ENCODE measurements at regions not wholly inside any gene's neighbourhood (a gene's known extent, or its start where the extent isn't known, plus 50 kb on each side); places are given as distances from the start of the nearest gene placed in this dataset.

DNA sequence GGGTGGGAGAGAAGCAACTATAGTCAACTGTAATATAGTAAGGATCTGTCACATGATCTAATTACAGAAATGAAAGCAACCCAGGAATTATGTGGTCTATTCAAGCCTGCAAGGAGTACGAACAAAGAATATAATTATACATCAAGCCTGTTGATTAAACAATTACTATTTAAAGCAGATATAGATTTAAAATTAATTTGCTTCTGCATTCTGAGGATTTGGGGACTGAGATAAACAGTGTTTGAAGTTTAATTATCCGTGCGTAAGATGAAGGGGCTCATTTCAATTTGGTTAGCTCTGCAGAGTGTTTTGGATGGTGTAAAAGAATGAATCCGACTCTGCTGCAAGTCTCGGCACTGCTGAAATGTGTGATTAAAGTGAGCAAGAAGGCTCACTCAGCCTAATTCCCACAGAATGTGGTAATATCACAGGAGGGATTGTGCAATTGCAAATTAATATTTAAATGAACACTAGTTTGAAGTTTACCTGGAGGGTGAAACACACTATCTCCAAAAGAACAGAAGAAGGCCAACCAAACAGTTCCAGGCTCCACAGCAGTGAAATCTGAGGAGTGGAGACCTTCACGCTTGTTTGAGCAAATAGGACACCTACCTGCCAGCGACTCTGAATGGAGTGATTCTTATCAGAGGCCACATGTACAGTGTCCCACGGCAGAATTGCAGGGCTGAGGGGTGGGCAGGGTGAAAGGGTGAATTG, 420.6 kb upstream of the SLC30A5 start:
- H3K9me3 ChIP-seq (ENCODE audit: control insufficient read depth in 2 of 3, low read length in 3 of 3): no peaks in the 10 kb centered on the region
- H3K4me1 Mint-ChIP-seq: peaks cover 0 to 13% (median 3%) of the 10 kb centered on the region in 7 donors
- no peaks in the 10 kb centered on the region for H3K4me1 ChIP-seq (ENCODE audit: control insufficient read depth in 2 of 2, insufficient read depth in 2 of 2, low read length in 2 of 2)
- ATAC-seq (no peak), DNase-seq (no peak)
- no peak overlapping the region for H3K27ac Mint-ChIP-seq
- ChIA-PET POLR2A (no interaction called here), CTCF (no interaction called here)
- H3K27ac ChIP-seq (ENCODE audit: low read depth, low read length): no peak overlapping the region
- no peaks in the 10 kb centered on the region for H3K36me3 Mint-ChIP-seq
- H3K27me3 Mint-ChIP-seq: peaks cover 0 to 4% (median 0%) of the 10 kb centered on the region in 5 donors
- no peak overlapping the region for H3K4me3 ChIP-seq (ENCODE audit: low read length)
- no peak overlapping the region for H3K4me3 Mint-ChIP-seq
- H3K27me3 ChIP-seq (ENCODE audit: control insufficient read depth in 2 of 2, insufficient read depth in 2 of 2, low read length in 2 of 2): no peaks in the 10 kb centered on the region
- intact Hi-C loops (cut with micrococcal nuclease): no loop called here
- H3K36me3 ChIP-seq (ENCODE audit: control insufficient read depth in 2 of 3, insufficient read depth in 3 of 3, low read length in 3 of 3): no peaks in the 10 kb centered on the region
- H3K9me3 Mint-ChIP-seq: no peaks in the 10 kb centered on the region

DNA sequence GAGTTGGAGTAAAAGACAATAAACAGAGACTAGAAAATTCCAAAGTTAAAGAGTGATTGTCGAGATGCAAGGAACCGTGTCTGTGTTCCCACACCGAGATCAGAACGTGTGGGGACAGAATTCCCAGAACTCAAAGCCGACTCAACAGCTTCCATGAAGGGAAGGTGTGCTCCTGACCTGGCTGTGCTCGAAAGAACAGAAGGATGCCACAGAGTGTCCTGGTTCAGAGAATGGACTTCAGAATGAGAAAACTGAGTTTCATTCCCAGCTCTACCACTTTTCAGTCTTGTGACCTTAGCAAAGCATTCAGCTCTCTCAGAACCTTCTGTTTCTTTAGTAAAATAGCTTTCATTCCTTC, 420.0 kb upstream of the SLC30A5 start:
- Mint-ChIP-seq H3K9me3 (no peaks in the 10 kb centered on the region), H3K4me1 (peaks cover 0 to 7% (median 1%) of the 10 kb centered on the region in 7 donors), H3K4me3 (no peak overlapping the region), H3K36me3 (no peaks in the 10 kb centered on the region), H3K27ac (no peak overlapping the region), H3K27me3 (peaks cover 0 to 4% (median 0%) of the 10 kb centered on the region in 5 donors)
- Histone ChIP-seq H3K27me3 (ENCODE audit: control insufficient read depth in 2 of 2, insufficient read depth in 2 of 2, low read length in 2 of 2) (no peaks in the 10 kb centered on the region), H3K36me3 (ENCODE audit: control insufficient read depth in 2 of 3, insufficient read depth in 3 of 3, low read length in 3 of 3) (no peaks in the 10 kb centered on the region), H3K27ac (ENCODE audit: low read depth, low read length) (no peak overlapping the region), H3K4me1 (ENCODE audit: control insufficient read depth in 2 of 2, insufficient read depth in 2 of 2, low read length in 2 of 2) (no peaks in the 10 kb centered on the region), H3K9me3 (ENCODE audit: control insufficient read depth in 2 of 3, low read length in 3 of 3) (no peaks in the 10 kb centered on the region), H3K4me3 (ENCODE audit: low read length) (no peak overlapping the region)
- ATAC-seq (no peak), DNase-seq (no peak)
- CTCF ChIA-PET: interaction anchor here (1.1 kb wide), 1 partner anchor 387 kb away, joined by 3 read pairs; no protein-coding TSS in a partner anchor
- POLR2A ChIA-PET: no interaction called here
- intact Hi-C loops (cut with micrococcal nuclease): no loop called here

DNA sequence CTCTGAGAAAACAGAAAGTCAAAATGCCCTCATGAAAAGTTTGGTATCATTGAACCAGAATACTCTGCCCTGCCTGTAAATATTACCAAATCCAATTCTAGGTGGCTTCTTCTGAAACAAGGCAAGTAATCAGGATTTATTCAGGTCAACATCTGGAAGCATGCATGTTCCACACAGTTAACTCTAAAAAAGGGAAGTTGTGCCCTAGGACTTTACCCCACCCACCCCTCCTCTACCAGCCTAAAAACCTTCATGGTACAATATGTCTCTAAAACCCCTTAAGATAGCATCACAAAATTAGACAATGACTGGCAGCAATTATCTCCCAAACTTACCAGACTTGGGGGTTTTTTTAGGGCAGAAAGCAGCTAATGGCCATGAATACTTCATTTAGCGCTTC, 414.8 kb upstream of the SLC30A5 start:
- ChIA-PET CTCF (no interaction called here), POLR2A (no interaction called here)
- Histone ChIP-seq H3K27ac (ENCODE audit: low read depth, low read length) (no peak overlapping the region), H3K27me3 (ENCODE audit: control insufficient read depth in 2 of 2, insufficient read depth in 2 of 2, low read length in 2 of 2) (no peaks in the 10 kb centered on the region), H3K4me1 (ENCODE audit: control insufficient read depth in 2 of 2, insufficient read depth in 2 of 2, low read length in 2 of 2) (no peaks in the 10 kb centered on the region), H3K9me3 (ENCODE audit: control insufficient read depth in 2 of 3, low read length in 3 of 3) (no peaks in the 10 kb centered on the region), H3K36me3 (ENCODE audit: control insufficient read depth in 2 of 3, insufficient read depth in 3 of 3, low read length in 3 of 3) (no peaks in the 10 kb centered on the region), H3K4me3 (ENCODE audit: low read length) (no peak overlapping the region)
- H3K4me3 Mint-ChIP-seq: no peak overlapping the region
- H3K27me3 Mint-ChIP-seq: peaks cover 0 to 17% (median 9%) of the 10 kb centered on the region in 5 donors
- ATAC-seq (no peak), DNase-seq (no peak)
- no peak overlapping the region for H3K27ac Mint-ChIP-seq
- intact Hi-C loops (cut with micrococcal nuclease): no loop called here
- H3K9me3 Mint-ChIP-seq: no peaks in the 10 kb centered on the region
- no peaks in the 10 kb centered on the region for H3K36me3 Mint-ChIP-seq
- H3K4me1 Mint-ChIP-seq: no peaks in the 10 kb centered on the region

DNA sequence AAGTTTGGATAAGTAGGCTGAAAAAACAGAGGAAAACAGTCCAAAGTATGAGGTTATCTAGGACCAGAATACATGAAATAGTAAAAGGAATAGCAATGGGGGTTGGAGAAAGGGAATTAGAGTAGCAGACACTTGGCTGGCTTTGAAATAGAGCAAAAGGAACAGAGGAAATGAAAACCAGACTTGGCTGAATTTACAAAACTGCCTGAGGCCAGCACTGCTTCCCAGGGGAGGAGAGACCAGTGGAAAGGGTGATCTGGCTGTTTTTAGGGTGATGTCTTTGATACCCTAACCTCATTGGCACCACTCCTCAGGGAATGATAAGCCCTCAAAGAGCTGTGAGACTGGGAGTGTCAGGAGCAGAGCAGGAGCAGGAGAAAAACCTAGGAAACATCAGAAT, 413.4 kb upstream of the SLC30A5 start:
- Histone ChIP-seq H3K4me1 (ENCODE audit: control insufficient read depth in 2 of 2, insufficient read depth in 2 of 2, low read length in 2 of 2) (no peaks in the 10 kb centered on the region), H3K27ac (ENCODE audit: low read depth, low read length) (no peak overlapping the region), H3K4me3 (ENCODE audit: low read length) (no peak overlapping the region), H3K36me3 (ENCODE audit: control insufficient read depth in 2 of 3, insufficient read depth in 3 of 3, low read length in 3 of 3) (no peaks in the 10 kb centered on the region), H3K27me3 (ENCODE audit: control insufficient read depth in 2 of 2, insufficient read depth in 2 of 2, low read length in 2 of 2) (no peaks in the 10 kb centered on the region), H3K9me3 (ENCODE audit: control insufficient read depth in 2 of 3, low read length in 3 of 3) (no peaks in the 10 kb centered on the region)
- intact Hi-C loops (cut with micrococcal nuclease): no loop called here
- Mint-ChIP-seq H3K4me3 (no peak overlapping the region), H3K4me1 (no peaks in the 10 kb centered on the region), H3K36me3 (no peaks in the 10 kb centered on the region), H3K9me3 (no peaks in the 10 kb centered on the region), H3K27ac (no peak overlapping the region), H3K27me3 (peaks cover 7 to 27% (median 14%) of the 10 kb centered on the region in 5 donors)
- ATAC-seq (no peak), DNase-seq (no peak)
- POLR2A ChIA-PET: no interaction called here
- CTCF ChIA-PET: no interaction called here

DNA sequence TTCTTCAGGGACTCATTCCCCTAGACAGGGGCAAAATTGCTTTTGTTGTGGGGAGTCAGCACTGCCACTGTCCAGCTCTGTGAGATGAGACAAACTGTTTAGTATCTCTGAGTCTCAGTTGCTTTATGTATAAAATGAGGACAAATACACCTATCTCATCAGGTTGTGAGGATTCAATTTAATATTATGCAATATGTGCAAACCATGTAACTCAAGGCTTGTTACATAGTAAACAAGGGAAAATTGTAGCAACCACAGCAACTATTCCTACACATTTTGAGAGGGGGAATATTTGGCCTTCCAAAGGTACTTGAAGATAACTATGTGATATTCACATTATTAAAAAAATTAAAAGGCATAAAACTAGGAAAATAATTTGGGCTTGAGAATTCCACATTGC, 411.9 kb upstream of the SLC30A5 start:
- H3K27me3 Mint-ChIP-seq: peaks cover 7 to 27% (median 15%) of the 10 kb centered on the region in 5 donors
- Histone ChIP-seq H3K27me3 (ENCODE audit: control insufficient read depth in 2 of 2, insufficient read depth in 2 of 2, low read length in 2 of 2) (no peaks in the 10 kb centered on the region), H3K27ac (ENCODE audit: low read depth, low read length) (no peak overlapping the region), H3K9me3 (ENCODE audit: control insufficient read depth in 2 of 3, low read length in 3 of 3) (no peaks in the 10 kb centered on the region), H3K4me3 (ENCODE audit: low read length) (no peak overlapping the region), H3K4me1 (ENCODE audit: control insufficient read depth in 2 of 2, insufficient read depth in 2 of 2, low read length in 2 of 2) (no peaks in the 10 kb centered on the region), H3K36me3 (ENCODE audit: control insufficient read depth in 2 of 3, insufficient read depth in 3 of 3, low read length in 3 of 3) (no peaks in the 10 kb centered on the region)
- H3K27ac Mint-ChIP-seq: no peak overlapping the region
- H3K4me3 Mint-ChIP-seq: no peak overlapping the region
- intact Hi-C loops (cut with micrococcal nuclease): no loop called here
- POLR2A ChIA-PET: no interaction called here
- no peak for ATAC-seq
- H3K4me1 Mint-ChIP-seq: no peaks in the 10 kb centered on the region
- CTCF ChIA-PET: no interaction called here
- H3K36me3 Mint-ChIP-seq: no peaks in the 10 kb centered on the region
- no peaks in the 10 kb centered on the region for H3K9me3 Mint-ChIP-seq
- DNase-seq: no peak

DNA sequence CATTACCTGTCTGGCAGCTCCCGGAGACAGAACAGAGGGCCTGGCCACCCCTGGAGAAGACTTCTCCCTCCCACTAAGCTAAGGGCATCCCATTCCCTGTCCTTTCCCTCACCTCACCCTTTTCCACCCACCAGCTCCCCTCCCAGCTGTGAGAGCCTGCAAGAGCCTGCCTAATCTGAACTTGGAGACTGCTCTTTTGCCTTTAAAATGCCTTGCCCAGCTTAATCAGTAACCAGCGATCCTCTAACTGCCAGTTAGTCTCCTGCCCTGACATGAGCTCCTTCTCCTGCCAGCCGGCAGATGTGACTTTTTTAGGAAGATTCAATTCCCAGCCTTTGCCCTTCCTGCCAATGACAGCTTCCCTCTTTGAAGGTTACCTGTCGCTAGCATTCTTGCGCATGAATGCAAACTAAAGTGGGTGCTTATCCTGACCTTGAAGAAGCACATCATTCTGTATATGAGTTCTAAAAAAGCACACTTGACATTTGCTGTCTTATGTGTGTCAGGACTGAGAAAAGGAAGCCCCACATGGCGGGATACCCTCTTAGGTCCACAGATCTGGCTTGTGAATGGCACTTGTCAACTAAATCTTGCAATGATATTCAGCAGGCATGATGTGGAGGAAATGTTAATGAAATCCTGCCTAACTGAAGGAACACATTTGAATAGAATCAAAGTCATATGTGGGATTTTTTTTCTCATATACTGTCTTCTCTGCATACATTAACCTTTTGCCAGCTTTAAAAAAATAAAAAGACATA, 411.2 kb upstream of the SLC30A5 start:
- Histone ChIP-seq H3K4me3 (ENCODE audit: low read length) (no peak overlapping the region), H3K27ac (ENCODE audit: low read depth, low read length) (no peak overlapping the region), H3K4me1 (ENCODE audit: control insufficient read depth in 2 of 2, insufficient read depth in 2 of 2, low read length in 2 of 2) (no peaks in the 10 kb centered on the region), H3K9me3 (ENCODE audit: control insufficient read depth in 2 of 3, low read length in 3 of 3) (no peaks in the 10 kb centered on the region), H3K27me3 (ENCODE audit: control insufficient read depth in 2 of 2, insufficient read depth in 2 of 2, low read length in 2 of 2) (no peaks in the 10 kb centered on the region), H3K36me3 (ENCODE audit: control insufficient read depth in 2 of 3, insufficient read depth in 3 of 3, low read length in 3 of 3) (no peaks in the 10 kb centered on the region)
- Mint-ChIP-seq H3K4me1 (no peaks in the 10 kb centered on the region), H3K27me3 (peaks cover 7 to 27% (median 17%) of the 10 kb centered on the region in 5 donors), H3K27ac (no peak overlapping the region), H3K36me3 (no peaks in the 10 kb centered on the region), H3K9me3 (no peaks in the 10 kb centered on the region), H3K4me3 (no peak overlapping the region)
- intact Hi-C loops (cut with micrococcal nuclease): no loop called here
- DNase-seq (no peak), ATAC-seq (no peak)
- ChIA-PET POLR2A (no interaction called here), CTCF (no interaction called here)

DNA sequence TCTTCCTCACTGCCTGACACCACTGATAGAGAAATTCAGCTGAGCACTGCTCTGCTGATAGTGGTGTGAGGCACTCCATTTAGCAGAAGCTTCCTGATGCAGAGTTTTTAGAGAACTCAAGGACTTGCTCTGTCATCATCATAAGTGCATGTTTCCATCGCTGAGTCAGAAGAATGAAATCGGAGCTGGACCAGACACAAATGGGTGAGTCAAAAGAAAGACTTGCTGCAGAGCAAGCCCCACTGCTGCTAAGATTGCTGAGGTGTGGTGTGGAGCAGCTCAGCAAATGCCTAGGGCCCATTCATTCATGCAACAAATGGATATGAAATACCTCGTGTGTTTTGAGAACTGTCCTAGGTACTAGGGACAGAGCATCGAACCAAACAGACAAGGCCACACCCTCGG, 410.2 kb upstream of the SLC30A5 start:
- ATAC-seq (no peak), DNase-seq (no peak)
- H3K4me1 ChIP-seq (ENCODE audit: control insufficient read depth in 2 of 2, insufficient read depth in 2 of 2, low read length in 2 of 2): no peaks in the 10 kb centered on the region
- H3K27ac Mint-ChIP-seq: no peak overlapping the region
- no peak overlapping the region for H3K4me3 Mint-ChIP-seq
- intact Hi-C loops (cut with micrococcal nuclease): no loop called here
- CTCF ChIA-PET: no interaction called here
- no peaks in the 10 kb centered on the region for H3K27me3 ChIP-seq (ENCODE audit: control insufficient read depth in 2 of 2, insufficient read depth in 2 of 2, low read length in 2 of 2)
- no peaks in the 10 kb centered on the region for H3K9me3 ChIP-seq (ENCODE audit: control insufficient read depth in 2 of 3, low read length in 3 of 3)
- no peak overlapping the region for H3K27ac ChIP-seq (ENCODE audit: low read depth, low read length)
- H3K27me3 Mint-ChIP-seq: peaks cover 7 to 27% (median 17%) of the 10 kb centered on the region in 5 donors
- no peaks in the 10 kb centered on the region for H3K36me3 ChIP-seq (ENCODE audit: control insufficient read depth in 2 of 3, insufficient read depth in 3 of 3, low read length in 3 of 3)
- H3K36me3 Mint-ChIP-seq: no peaks in the 10 kb centered on the region
- no peak overlapping the region for H3K4me3 ChIP-seq (ENCODE audit: low read length)
- POLR2A ChIA-PET: no interaction called here
- H3K4me1 Mint-ChIP-seq: no peaks in the 10 kb centered on the region
- H3K9me3 Mint-ChIP-seq: no peaks in the 10 kb centered on the region

All from naive thymus-derived CD4-positive, alpha-beta T cell (primary cell).